ENCODE measurements at regions not wholly inside any gene's neighbourhood (a gene's known extent, or its start where the extent isn't known, plus 50 kb on each side); places are given as distances from the start of the nearest gene placed in this dataset.

- DNase-seq = no peak
These were observed 61.8 kb upstream of the ETS2 start for GRCh38 chr21:38743772-38744529.

- no peak for DNase-seq
These were observed 60.9 kb upstream of the ETS2 start for GRCh38 chr21:38744861-38745260.

DNA sequence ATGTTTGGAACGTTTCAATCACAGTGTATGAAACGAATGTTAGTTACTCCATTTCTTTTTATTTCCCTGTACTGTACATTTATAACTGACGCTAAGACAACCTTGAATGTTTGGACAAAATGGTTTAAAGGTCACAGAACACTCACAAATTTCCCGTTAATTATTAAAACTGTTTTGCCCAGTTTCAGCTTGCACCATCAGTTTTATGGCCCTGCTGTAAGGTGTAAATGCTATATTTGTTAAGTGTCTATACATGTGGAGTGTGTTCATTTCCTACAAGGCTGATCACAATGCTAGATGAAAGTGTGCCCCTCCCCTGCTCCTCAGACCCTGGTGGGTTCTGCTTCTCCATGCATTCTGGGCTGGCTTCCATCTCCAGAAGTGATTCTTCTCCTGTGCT, 57.9 kb upstream of the ETS2 start:
- DNase-seq = no peak

DNA sequence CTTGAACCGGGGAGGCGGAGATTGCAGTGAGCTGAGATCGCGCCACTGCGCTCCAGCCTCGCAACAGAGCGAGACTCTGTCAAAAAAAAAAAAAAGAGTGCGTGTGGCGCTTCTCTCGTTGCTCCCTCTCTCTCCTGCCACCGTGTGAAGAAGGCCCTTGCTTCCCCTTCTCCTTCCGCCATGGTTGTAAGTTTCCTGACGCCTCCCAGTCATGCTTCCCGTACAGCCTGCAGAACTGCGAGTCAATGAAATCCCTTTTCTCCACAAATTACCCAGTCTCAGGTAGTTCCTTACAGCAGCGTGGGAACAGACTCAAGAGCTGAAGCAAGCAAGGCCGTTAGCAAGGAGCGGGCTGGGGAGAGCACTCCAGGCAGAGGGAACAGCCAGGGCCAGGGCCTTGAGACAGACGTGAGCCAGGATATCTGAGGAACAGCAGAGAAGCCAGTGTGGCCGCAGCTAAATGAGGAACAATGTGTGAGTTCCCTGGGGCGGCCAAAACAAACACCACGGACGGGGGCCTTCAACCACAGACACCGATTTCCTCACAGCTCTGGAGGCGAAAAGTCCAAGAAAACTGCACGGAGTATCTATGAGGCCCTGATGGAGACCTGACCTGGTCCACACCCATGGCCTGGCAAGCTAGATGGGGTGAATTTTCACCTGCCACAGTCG, 54.2 kb upstream of the ETS2 start:
- no peak for DNase-seq

- no peak for DNase-seq
These were observed 53.7 kb upstream of the ETS2 start for GRCh38 chr21:38752051-38752505.

DNA sequence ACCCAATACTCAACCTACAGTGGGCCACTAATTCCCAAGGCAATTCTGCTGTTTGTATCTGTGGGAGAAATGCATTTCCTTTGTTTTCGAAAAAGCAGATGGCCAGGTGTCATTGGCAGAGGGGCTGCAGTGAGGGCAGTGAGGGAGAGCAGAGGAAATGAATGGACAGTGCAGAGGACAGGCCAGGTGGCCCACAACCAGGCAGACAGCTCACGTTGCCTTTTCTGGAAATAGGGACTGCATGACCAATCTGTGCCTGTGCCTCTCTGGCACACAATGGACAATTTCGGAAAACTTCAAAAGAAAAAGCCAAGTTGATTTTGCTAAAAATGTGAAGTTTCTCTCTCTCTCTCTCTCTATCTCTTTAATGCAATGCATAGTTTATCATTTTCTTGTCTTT, 52.6 kb upstream of the ETS2 start:
- no peak for DNase-seq

- no peak for DNase-seq
These were observed 52.2 kb upstream of the ETS2 start for GRCh38 chr21:38753557-38753971.
